Uterus (tissue), 3 donors: ENCODE measurements at regions not wholly inside any gene's neighbourhood (a gene's known extent, or its start where the extent isn't known, plus 50 kb on each side); places are given as distances from the start of the nearest gene placed in this dataset.
"Not testable (repeated sequence)": the region's sequence is repeated elsewhere in the genome, so short reads cannot be mapped to it uniquely, and the experiment has no call there.

Source experiments
- DNase-seq, 2 donors: peaks; one replicate each; pipeline ENCODE4 v3.0.0-alpha.2; 2019 to 2020
- H3K27ac ChIP-seq, 2 donors: fragments of 200-600 bp; sonication (generic); 1 replicate in 1 of 2; 2 replicates in 1 of 2; pipeline ENCODE4 v1.5.1; 2016 to 2018
- H3K27me3 ChIP-seq, 2 donors: fragments of 200-600 bp; sonication (generic); one replicate each; pipeline ENCODE4 v1.5.1; 2018 to 2019; ENCODE audit warnings: control low read depth in 1 of 2
- H3K36me3 ChIP-seq, 2 donors: fragments of 200-600 bp; sonication (generic); one replicate each; pipeline ENCODE4 v1.5.1; 2019; ENCODE audit warnings: control low read depth in 1 of 2
- H3K4me1 ChIP-seq, 2 donors: fragments of 200-600 bp; sonication (generic); one replicate each; pipeline ENCODE4 v1.5.1; 2018 to 2019; ENCODE audit warnings: control low read depth in 1 of 2
- H3K4me3 ChIP-seq, 2 donors: fragments of 200-600 bp; sonication (generic); 1 replicate in 1 of 2; 2 replicates in 1 of 2; pipeline ENCODE4 v1.5.1; 2018 to 2019; ENCODE audit warnings: mild to moderate bottlenecking in 1 of 2
- H3K9me3 ChIP-seq, 2 donors: fragments of 200-600 bp; sonication (generic); one replicate each; pipeline ENCODE4 v1.5.1; 2019; ENCODE audit warnings: control low read depth in 1 of 2
- CTCF ChIP-seq, 4 experiments: fragments of 200-600 bp in 2 of 4; fragments of 450-650 bp in 2 of 4; sonication (generic) in 2 of 4; IDR thresholded peaks; one replicate each; pipeline ENCODE4 v1.5.1; 2016 to 2019; ENCODE audit warnings: antibody characterized with exemption in 4 of 4, mild to moderate bottlenecking in 2 of 4, moderate library complexity in 1 of 4
- POLR2A ChIP-seq, 2 donors: fragments of 450-650 bp; IDR thresholded peaks; one replicate each; pipeline ENCODE4 v1.6.1; 2016; ENCODE audit warnings: antibody characterized with exemption in 2 of 2, mild to moderate bottlenecking in 1 of 2, moderate library complexity in 1 of 2
- intact Hi-C: fragments of 100-400 bp; cut with DNase I; formaldehyde crosslinking; loops from one replicate; pipeline ENCODE4 v1.15.1; 2023; ENCODE audit warnings: low total_unique reads
- donor health status: DM: yes; HTN: yes; CAD: no.

GRCh38 chr10:121374121-121374520 is 224.1 kb downstream of the FGFR2 start:
- intact Hi-C loops = no loop called here

DNA sequence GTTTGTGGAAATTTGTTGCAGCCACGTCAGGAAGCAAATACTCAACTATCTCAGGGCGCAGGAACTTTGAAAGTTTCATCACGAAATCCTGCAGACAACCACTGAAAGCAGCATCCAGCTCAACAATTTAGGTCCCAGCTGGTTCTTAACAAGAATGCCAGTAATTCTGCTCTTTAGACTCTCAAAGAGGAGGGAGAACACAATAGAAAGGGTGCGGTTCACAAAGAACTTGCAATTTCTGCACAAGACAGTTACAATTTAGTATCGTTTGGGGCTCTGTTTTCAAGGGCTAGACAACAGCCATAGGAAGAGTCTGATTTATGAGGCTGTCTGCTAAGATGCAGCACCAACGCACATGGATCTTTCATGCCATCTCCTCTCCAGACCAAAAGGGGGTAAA is 223.1 kb downstream of the FGFR2 start:
- no peaks in the 10 kb centered on the region for H3K36me3 ChIP-seq
- H3K27me3 ChIP-seq = no peaks in the 10 kb centered on the region
- TF ChIP-seq CTCF (IDR thresholded peaks at IDR 0.05) (no peak), POLR2A (IDR thresholded peaks at IDR 0.05) (no peak)
- H3K4me3 ChIP-seq = no peak overlapping the region
- H3K27ac ChIP-seq = no peak overlapping the region
- no peaks in the 10 kb centered on the region for H3K9me3 ChIP-seq
- no peaks in the 10 kb centered on the region for H3K4me1 ChIP-seq
- intact Hi-C loops = no loop called here
- DNase-seq = no peak

More at GRCh38 chr10:121374121-121374520, 224.1 kb downstream of the FGFR2 start:
- H3K9me3 ChIP-seq = no peaks in the 10 kb centered on the region
- no peaks in the 10 kb centered on the region for H3K27me3 ChIP-seq
- H3K36me3 ChIP-seq = no peaks in the 10 kb centered on the region
- H3K4me1 ChIP-seq = no peaks in the 10 kb centered on the region
- DNase-seq = no peak
- H3K4me3 ChIP-seq = no peak overlapping the region
- TF ChIP-seq POLR2A (IDR thresholded peaks at IDR 0.05) (no peak), CTCF (IDR thresholded peaks at IDR 0.05) (no peak)
- H3K27ac ChIP-seq = no peak overlapping the region

- Histone ChIP-seq H3K27ac (no peak overlapping the region), H3K36me3 (no peaks in the 10 kb centered on the region), H3K27me3 (no peaks in the 10 kb centered on the region), H3K4me1 (no peaks in the 10 kb centered on the region), H3K9me3 (no peaks in the 10 kb centered on the region), H3K4me3 (no peak overlapping the region)
- TF ChIP-seq POLR2A (IDR thresholded peaks at IDR 0.05) (no peak), CTCF (IDR thresholded peaks at IDR 0.05) (no peak)
- no peak for DNase-seq
- intact Hi-C loops = no loop called here
These were observed 219.9 kb downstream of the FGFR2 start for GRCh38 chr10:121378251-121378801.

- no peak for DNase-seq
- no peaks in the 10 kb centered on the region for H3K4me1 ChIP-seq
- TF ChIP-seq CTCF (IDR thresholded peaks at IDR 0.05) = no peak
- no peak for TF ChIP-seq POLR2A (IDR thresholded peaks at IDR 0.05)
- H3K4me3 ChIP-seq = no peak overlapping the region
- no peak overlapping the region for H3K27ac ChIP-seq
- H3K27me3 ChIP-seq = no peaks in the 10 kb centered on the region
- H3K36me3 ChIP-seq = no peaks in the 10 kb centered on the region
- no peaks in the 10 kb centered on the region for H3K9me3 ChIP-seq
- intact Hi-C loops = no loop called here
These were observed 219.2 kb downstream of the FGFR2 start for GRCh38 chr10:121379013-121379412.

DNA sequence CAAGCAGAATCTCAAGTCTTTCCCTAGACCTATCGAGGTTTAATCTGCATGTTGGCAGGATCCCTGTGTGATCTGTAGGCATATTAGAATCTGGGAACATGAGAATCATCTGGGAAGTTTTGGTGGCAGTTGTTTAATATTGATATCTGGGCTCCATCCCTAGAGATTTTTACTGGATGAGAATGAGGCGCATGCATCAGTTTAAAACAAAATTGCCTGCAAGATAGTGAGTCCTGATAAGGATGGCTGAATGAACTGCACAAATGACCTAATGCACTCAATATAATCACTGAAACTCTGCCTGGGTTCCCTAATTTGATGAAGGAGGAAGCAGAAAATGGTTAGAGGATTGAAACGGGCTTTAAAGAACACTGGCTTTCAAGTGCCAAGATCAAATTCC is 218.0 kb downstream of the FGFR2 start:
- no peak for DNase-seq
- Histone ChIP-seq H3K4me1 (no peaks in the 10 kb centered on the region), H3K9me3 (no peaks in the 10 kb centered on the region), H3K4me3 (no peak overlapping the region), H3K27ac (no peak overlapping the region), H3K36me3 (no peaks in the 10 kb centered on the region), H3K27me3 (no peaks in the 10 kb centered on the region)
- intact Hi-C loops = no loop called here
- TF ChIP-seq CTCF (IDR thresholded peaks at IDR 0.05) (no peak), POLR2A (IDR thresholded peaks at IDR 0.05) (no peak)

- H3K36me3 ChIP-seq = not testable (repeated sequence)
These were observed 216.2 kb downstream of the FGFR2 start for GRCh38 chr10:121382029-121382520.

More at GRCh38 chr10:121382029-121382520, 216.2 kb downstream of the FGFR2 start:
- H3K4me3 ChIP-seq, intact Hi-C loops, H3K27ac ChIP-seq, H3K9me3 ChIP-seq, H3K27me3 ChIP-seq, DNase-seq, H3K4me1 ChIP-seq: not testable (repeated sequence)
